ENCODE measurements at regions not wholly inside any gene's neighbourhood (a gene's known extent, or its start where the extent isn't known, plus 50 kb on each side); places are given as distances from the start of the nearest gene placed in this dataset.

- no peak for DNase-seq
Observed at GRCh38 chr14:71290960-71291466, 383.8 kb downstream of the PCNX1 start.

DNA sequence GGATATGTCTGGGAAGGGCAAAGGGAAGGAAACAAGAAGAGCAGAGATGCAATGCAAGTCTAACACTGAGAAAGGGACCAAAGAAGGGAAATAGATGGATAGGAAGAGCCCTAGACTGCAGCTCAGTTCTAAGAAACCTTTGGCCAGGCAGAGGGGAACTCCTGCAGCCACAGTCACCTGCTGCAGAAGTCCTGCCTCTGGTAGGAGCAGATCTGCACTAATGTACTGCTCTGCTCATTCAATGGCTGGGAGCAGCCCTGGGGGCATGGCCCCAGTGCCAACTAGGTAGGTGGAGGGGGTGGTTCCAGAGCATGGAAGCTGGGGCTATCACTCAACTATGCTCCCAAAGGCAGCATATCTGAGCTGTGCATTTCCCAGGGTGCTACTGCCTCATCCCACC is 388.9 kb downstream of the PCNX1 start:
- no peak for DNase-seq

- no peak for DNase-seq
Observed at GRCh38 chr14:71300566-71301330, 393.5 kb downstream of the PCNX1 start.

DNA sequence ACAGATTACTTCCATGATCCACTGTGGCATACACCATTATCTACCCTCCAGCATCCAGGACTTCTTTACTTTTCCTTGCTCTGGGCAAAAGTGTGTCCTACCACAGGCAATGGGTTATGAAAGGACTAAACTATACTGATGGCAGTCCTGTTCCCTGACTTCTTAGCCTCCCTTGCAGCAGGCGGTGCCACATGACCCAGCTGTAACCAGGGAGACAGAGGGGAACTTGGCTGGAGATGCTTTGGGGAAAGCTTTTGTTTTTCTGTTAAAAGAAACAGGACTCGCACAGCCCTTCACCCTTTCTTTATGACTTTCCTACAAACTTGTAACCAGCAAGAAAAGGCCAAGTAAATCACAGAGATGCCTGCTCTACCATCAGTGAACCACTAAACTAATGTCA is 394.4 kb downstream of the PCNX1 start:
- DNase-seq: no peak

DNA sequence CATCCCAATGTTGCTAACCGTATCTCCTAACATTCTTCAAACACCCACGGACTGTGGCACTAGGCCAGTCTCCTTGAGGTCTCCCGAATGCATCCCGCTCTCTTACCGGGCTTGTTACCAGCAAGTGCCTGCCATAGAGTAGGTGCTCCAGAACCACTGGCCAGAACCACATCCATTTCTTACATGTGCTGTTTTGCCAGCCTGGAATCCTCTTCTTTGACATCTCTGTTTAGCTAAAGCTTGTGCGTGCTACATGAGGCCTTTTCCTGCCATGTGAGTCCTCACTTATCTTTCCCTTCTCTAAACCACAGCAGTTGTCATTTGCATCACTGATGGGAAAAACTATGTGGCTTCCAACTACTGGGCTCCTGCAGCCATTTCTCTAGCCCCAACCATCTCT is 397.4 kb downstream of the PCNX1 start:
- DNase-seq: no peak

- DNase-seq: no peak
Observed at GRCh38 chr14:71308671-71309070, 401.4 kb downstream of the PCNX1 start.

DNA sequence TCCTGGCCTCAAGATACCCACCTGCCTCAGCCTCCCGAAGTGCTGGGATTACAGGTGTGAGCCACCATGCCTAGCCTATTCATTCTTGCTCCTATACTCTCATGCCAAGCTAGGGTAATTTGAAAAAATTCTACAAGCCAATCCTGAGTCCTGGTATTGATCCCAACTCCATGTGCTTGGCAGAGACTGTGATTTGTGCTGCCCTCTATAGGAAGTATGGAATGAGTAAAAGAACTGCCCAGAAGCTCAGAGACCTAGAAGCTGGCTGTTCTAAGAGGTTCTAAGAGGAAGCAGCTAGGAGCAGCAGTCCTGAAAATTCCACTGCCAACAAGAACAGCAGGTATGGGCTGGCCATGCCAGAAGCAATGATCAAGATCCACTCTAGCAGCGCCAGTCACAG is 402.5 kb downstream of the PCNX1 start:
- DNase-seq: no peak

- no peak for DNase-seq
Observed at GRCh38 chr14:71311061-71311460, 403.8 kb downstream of the PCNX1 start.

GRCh38 chr14:71314717-71315116 is 407.5 kb downstream of the PCNX1 start:
- no peak for DNase-seq

- DNase-seq: no peak
Observed at GRCh38 chr14:71317385-71318096, 410.3 kb downstream of the PCNX1 start.

DNA sequence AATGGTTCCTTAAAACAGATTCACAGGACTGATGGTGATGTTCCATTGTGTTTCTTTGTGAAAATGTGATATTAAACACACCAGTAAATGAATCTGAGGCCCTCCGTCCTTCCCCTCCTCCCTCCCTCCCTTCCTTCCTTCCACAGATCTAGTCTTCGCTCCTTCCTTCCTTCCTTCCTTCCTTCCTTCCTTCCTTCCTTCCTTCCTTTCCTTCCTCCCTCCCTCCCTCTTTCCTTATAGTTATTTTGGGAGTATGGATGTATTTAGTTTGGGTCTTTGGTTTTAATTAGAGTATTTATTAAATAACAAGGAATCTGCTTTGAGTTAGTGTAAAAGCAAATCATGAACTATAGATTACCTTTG is 410.8 kb downstream of the PCNX1 start:
- no peak for DNase-seq

- DNase-seq: peak; percentile 76
Observed at GRCh38 chr14:71319666-71320065, 412.4 kb downstream of the PCNX1 start.

- DNase-seq: peak; percentile 92
Observed at GRCh38 chr14:71320107-71320733, 413.0 kb downstream of the PCNX1 start, which contains the start of gene SIPA1L1. Gene SIPA1L1 (plus strand): TSS chr14:71320476.

- DNase-seq: peak; percentile 38
Observed at GRCh38 chr14:71320734-71321573, 413.7 kb downstream of the PCNX1 start.

DNA sequence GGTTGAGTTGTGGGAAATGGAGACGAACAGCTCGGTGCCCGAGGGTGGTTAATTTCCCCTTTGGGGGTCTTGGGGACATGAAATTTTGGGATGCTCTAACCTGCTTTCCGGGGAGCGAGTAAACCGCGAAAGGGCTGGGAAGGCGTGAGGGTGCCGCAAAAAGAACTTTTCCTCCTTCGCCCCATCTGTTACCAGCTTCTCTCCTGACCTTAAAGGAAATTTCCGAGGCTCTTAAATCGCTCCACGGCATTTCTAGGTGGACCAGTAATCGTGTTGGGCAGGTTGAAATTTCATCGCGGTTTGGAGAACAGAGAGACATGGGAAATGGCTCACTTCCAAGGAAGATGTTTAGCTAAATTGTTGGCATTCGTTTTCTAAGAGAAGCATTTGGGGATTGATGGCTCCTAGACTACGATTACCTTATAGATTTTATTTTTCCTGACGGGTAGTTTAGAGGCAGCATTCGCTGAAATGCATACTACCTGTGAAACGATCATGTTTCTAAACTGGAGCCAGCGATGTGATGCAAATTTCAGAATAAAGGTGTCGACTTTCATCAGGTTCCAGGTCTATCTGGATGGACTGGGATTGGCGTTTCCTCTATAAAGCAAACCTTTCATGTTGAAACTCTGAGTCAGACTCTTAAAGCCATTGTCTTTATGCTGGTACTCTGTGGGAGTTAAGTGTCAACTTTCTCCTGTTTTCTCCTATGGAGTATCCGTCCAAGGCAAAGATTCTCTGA is 414.5 kb downstream of the PCNX1 start:
- DNase-seq: peak; percentile 36

- DNase-seq: peak; percentile 11
Observed at GRCh38 chr14:71322655-71323250, 415.5 kb downstream of the PCNX1 start.

- no peak for DNase-seq
Observed at GRCh38 chr14:71324767-71325272, 417.6 kb downstream of the PCNX1 start.

- no peak for DNase-seq
Observed at GRCh38 chr14:71327691-71328090, 420.4 kb downstream of the PCNX1 start.

DNA sequence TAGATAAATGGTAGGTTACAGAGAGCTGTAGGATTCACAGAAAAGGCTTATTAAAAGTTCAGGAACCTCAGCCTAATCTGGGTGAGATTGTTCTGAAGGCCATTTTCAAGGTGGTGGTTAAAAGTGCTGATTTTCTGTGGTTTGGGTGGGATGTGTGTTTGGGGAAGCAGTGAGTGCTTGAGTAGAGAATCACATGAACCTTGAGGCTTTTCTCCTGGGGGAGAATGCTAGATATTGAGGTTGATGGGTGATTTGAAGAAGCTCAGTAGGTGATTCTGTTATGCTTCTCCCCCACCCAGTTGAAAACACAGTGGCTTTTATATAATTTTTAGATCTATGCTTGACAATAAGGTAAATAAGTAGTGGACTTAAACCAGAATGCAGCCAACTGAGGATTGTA is 420.9 kb downstream of the PCNX1 start:
- DNase-seq: no peak

DNA sequence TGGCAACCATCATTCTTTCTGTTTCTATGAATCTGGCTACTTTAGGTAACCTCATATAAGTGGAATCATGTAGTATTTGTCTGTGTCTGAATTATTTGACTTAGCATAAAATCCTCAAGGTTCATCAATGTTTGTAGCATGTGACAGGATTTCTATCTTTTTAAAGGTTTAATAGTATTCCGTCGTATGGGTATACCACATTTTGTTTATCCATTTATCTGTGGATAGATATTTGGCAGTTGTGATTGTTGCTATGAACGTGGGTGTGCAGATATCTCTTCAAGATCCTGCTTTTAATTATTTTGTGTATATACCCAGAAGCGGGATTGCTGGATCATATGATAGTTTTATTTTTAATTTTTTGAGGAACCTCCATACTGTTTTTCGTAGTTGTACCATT is 421.7 kb downstream of the PCNX1 start:
- no peak for DNase-seq

DNA sequence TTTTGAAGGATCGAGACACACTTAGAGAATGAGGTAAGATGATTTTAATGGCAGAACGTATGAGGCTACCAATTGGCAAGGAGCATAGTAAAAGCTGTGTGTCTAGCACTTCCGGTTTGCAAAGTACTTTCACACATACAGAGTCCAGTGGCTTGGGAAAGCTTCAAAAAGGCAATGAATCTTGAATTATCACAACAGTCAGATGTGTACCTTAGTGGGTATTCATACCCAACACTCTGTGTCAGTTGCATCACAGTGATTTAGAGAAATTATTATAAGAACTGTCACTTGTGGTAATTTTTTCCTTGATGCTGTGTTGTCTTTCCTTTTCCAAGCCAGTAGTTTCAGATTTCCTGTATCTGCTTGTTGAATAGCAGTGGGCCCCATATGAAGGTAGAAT is 424.1 kb downstream of the PCNX1 start:
- no peak for DNase-seq

- DNase-seq: no peak
Observed at GRCh38 chr14:71332476-71332875, 425.2 kb downstream of the PCNX1 start.
